GF-D8 (cell line): ENCODE measurements at regions not wholly inside any gene's neighbourhood (a gene's known extent, or its start where the extent isn't known, plus 50 kb on each side); places are given as distances from the start of the nearest gene placed in this dataset.
"Not testable (repeated sequence)": the region's sequence is repeated elsewhere in the genome, so short reads cannot be mapped to it uniquely, and the experiment has no call there.

Experiments
- DNase-seq: peaks from one replicate; lab custom pipeline; 2025; lab: John Stamatoyannopoulos, UW

GRCh38 chr15:81056304-81056703 lies 55.6 kb downstream of the TLNRD1 start:
- DNase-seq = peak; percentile 20

GRCh38 chr15:81060470-81060869 lies 59.7 kb downstream of the TLNRD1 start:
- no peak for DNase-seq

GRCh38 chr15:81060907-81061306 lies 60.2 kb downstream of the TLNRD1 start:
- DNase-seq = no peak

GRCh38 chr15:81061490-81062253 lies 60.9 kb downstream of the TLNRD1 start:
- DNase-seq = no peak

GRCh38 chr15:81062937-81063336 lies 62.2 kb downstream of the TLNRD1 start:
- DNase-seq = no peak

GRCh38 chr15:81064253-81064652 lies 63.5 kb downstream of the TLNRD1 start:
- DNase-seq = no peak

GRCh38 chr15:81067567-81067966 lies 66.5 kb upstream of the CFAP161 start:
- DNase-seq = not testable (repeated sequence)

GRCh38 chr15:81068516-81068915 lies 65.6 kb upstream of the CFAP161 start:
- DNase-seq = no peak

- no peak for DNase-seq
Measured at GRCh38 chr15:81069356-81069755, 64.7 kb upstream of the CFAP161 start.

GRCh38 chr15:81069909-81070308 lies 64.2 kb upstream of the CFAP161 start:
- no peak for DNase-seq

GRCh38 chr15:81071120-81071519 lies 63.0 kb upstream of the CFAP161 start:
- DNase-seq = no peak

- no peak for DNase-seq
Measured at GRCh38 chr15:81071705-81072104, 62.4 kb upstream of the CFAP161 start.

- no peak for DNase-seq
Measured at GRCh38 chr15:81072551-81072950, 61.5 kb upstream of the CFAP161 start.

GRCh38 chr15:81073801-81074200 lies 60.3 kb upstream of the CFAP161 start:
- no peak for DNase-seq

- DNase-seq = peak; percentile 8
Measured at GRCh38 chr15:81074773-81075172, 59.3 kb upstream of the CFAP161 start.

- DNase-seq = no peak
Measured at GRCh38 chr15:81075272-81075671, 58.8 kb upstream of the CFAP161 start.

- DNase-seq = no peak
Measured at GRCh38 chr15:81080996-81081395, 53.1 kb upstream of the CFAP161 start.

- DNase-seq = no peak
Measured at GRCh38 chr15:81083201-81083600, 50.9 kb upstream of the CFAP161 start.
